ENCODE measurements at regions not wholly inside any gene's neighbourhood (a gene's known extent, or its start where the extent isn't known, plus 50 kb on each side); places are given as distances from the start of the nearest gene placed in this dataset.

DNA sequence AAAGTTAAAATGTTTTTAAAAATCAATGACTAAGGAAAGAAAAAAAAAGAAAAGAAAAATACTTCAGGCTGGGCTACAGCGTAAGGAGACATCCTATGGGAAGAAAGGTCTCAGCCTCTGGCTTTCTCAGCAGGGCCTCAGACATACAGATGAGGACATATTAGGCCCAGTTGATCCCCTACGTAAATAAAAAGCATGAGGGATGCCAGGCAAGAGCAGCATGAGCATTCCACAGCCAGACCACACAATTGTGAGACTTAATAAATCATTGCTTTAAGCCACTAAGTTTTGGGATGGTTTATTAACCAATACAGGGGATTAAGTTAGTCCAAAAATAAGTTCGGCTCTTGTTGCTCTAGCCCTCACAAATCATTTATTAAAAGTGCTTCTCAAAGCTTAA is 394.1 kb upstream of the NECTIN3 start:
- TF ChIP-seq CTCF (IDR thresholded peaks at IDR 0.05 in 2 of 3, conservative IDR thresholded peaks at IDR 0.05 in 1 of 3; ENCODE audit: control insufficient read depth in 2 of 3, extremely low read depth in 1 of 3, insufficient read depth in 1 of 3, low read depth in 3 of 3, low read length in 3 of 3) (no peak), NBN (IDR thresholded peaks at IDR 0.05) (no peak), POLR2A (IDR thresholded peaks at IDR 0.05; ENCODE audit: low read depth, low read length) (no peak)

Measured in GM12878 (cell line).